ENCODE measurements at regions not wholly inside any gene's neighbourhood (a gene's known extent, or its start where the extent isn't known, plus 50 kb on each side); places are given as distances from the start of the nearest gene placed in this dataset.

GRCh38 chr18:29586210-29586609, 1409.3 kb upstream of the CDH2 start:
- Histone ChIP-seq H3K9me2 (replicated peaks; ENCODE audit: low read depth, low read length) (no peaks in the 10 kb centered on the region), H2AFZ (ENCODE audit: low read length) (no peak overlapping the region)

GRCh38 chr18:29560270-29560669, 1383.3 kb upstream of the CDH2 start:
- H3K4me3 ChIP-seq (ENCODE audit: low read length, poor library complexity, severe bottlenecking): no peak overlapping the region
- no peaks in the 10 kb centered on the region for H3K9me3 ChIP-seq (ENCODE audit: insufficient read depth, low read depth, low read length)
- no peaks in the 10 kb centered on the region for H3K4me1 ChIP-seq (ENCODE audit: insufficient read depth, low read length, poor library complexity, severe bottlenecking)
- H4K20me1 ChIP-seq (ENCODE audit: insufficient read depth, low read length, poor library complexity, severe bottlenecking): no peaks in the 10 kb centered on the region
- H3K79me2 ChIP-seq (ENCODE audit: insufficient read depth, low read length): no peaks in the 10 kb centered on the region
- H3K4me2 ChIP-seq (ENCODE audit: low read depth, low read length, poor library complexity, severe bottlenecking): no peak overlapping the region
- TF ChIP-seq EZH2phosphoT487 (IDR thresholded peaks at IDR 0.05; ENCODE audit: borderline replicate concordance) (no peak), CTCF (conservative IDR thresholded peaks at IDR 0.05; ENCODE audit: low read length) (no peak)
- H3K27me3 ChIP-seq (ENCODE audit: insufficient read depth, low read length, poor library complexity, severe bottlenecking): no peaks in the 10 kb centered on the region
- no peak overlapping the region for H3K9ac ChIP-seq (ENCODE audit: low read depth, low read length, poor library complexity, severe bottlenecking)
- H2AFZ ChIP-seq (ENCODE audit: low read length): no peak overlapping the region
- H3K9me2 ChIP-seq (replicated peaks; ENCODE audit: low read depth, low read length): no peaks in the 10 kb centered on the region
- H3F3A ChIP-seq (ENCODE audit: low read depth): no peaks in the 10 kb centered on the region
- no peaks in the 10 kb centered on the region for H3K36me3 ChIP-seq (ENCODE audit: insufficient read depth, low read length)

More at GRCh38 chr18:29586210-29586609, 1409.3 kb upstream of the CDH2 start:
- H3K4me3 ChIP-seq (ENCODE audit: low read length, poor library complexity, severe bottlenecking): no peak overlapping the region
- no peak overlapping the region for H3K4me2 ChIP-seq (ENCODE audit: low read depth, low read length, poor library complexity, severe bottlenecking)
- no peaks in the 10 kb centered on the region for H3K27me3 ChIP-seq (ENCODE audit: insufficient read depth, low read length, poor library complexity, severe bottlenecking)
- H3K36me3 ChIP-seq (ENCODE audit: insufficient read depth, low read length): no peaks in the 10 kb centered on the region
- no peak overlapping the region for H3K9ac ChIP-seq (ENCODE audit: low read depth, low read length, poor library complexity, severe bottlenecking)
- H4K20me1 ChIP-seq (ENCODE audit: insufficient read depth, low read length, poor library complexity, severe bottlenecking): no peaks in the 10 kb centered on the region
- H3K4me1 ChIP-seq (ENCODE audit: insufficient read depth, low read length, poor library complexity, severe bottlenecking): no peaks in the 10 kb centered on the region
- no peaks in the 10 kb centered on the region for H3K9me3 ChIP-seq (ENCODE audit: insufficient read depth, low read depth, low read length)
- H3F3A ChIP-seq (ENCODE audit: low read depth): no peaks in the 10 kb centered on the region
- H3K79me2 ChIP-seq (ENCODE audit: insufficient read depth, low read length): no peaks in the 10 kb centered on the region
- no peak for TF ChIP-seq EZH2phosphoT487 (IDR thresholded peaks at IDR 0.05; ENCODE audit: borderline replicate concordance)
- TF ChIP-seq CTCF (conservative IDR thresholded peaks at IDR 0.05; ENCODE audit: low read length): no peak

GRCh38 chr18:29556070-29556469, 1379.1 kb upstream of the CDH2 start:
- Histone ChIP-seq H3K79me2 (ENCODE audit: insufficient read depth, low read length) (no peaks in the 10 kb centered on the region), H3K36me3 (ENCODE audit: insufficient read depth, low read length) (no peaks in the 10 kb centered on the region), H3K9me3 (ENCODE audit: insufficient read depth, low read depth, low read length) (no peaks in the 10 kb centered on the region), H3K4me2 (ENCODE audit: low read depth, low read length, poor library complexity, severe bottlenecking) (no peak overlapping the region), H3K9ac (ENCODE audit: low read depth, low read length, poor library complexity, severe bottlenecking) (no peak overlapping the region), H3K4me3 (ENCODE audit: low read length, poor library complexity, severe bottlenecking) (no peak overlapping the region), H3F3A (ENCODE audit: low read depth) (no peaks in the 10 kb centered on the region), H3K4me1 (ENCODE audit: insufficient read depth, low read length, poor library complexity, severe bottlenecking) (no peaks in the 10 kb centered on the region), H2AFZ (ENCODE audit: low read length) (no peak overlapping the region), H3K27me3 (ENCODE audit: insufficient read depth, low read length, poor library complexity, severe bottlenecking) (no peaks in the 10 kb centered on the region), H3K9me2 (replicated peaks; ENCODE audit: low read depth, low read length) (no peaks in the 10 kb centered on the region), H4K20me1 (ENCODE audit: insufficient read depth, low read length, poor library complexity, severe bottlenecking) (no peaks in the 10 kb centered on the region)
- TF ChIP-seq CTCF (conservative IDR thresholded peaks at IDR 0.05; ENCODE audit: low read length): no peak
- no peak for TF ChIP-seq EZH2phosphoT487 (IDR thresholded peaks at IDR 0.05; ENCODE audit: borderline replicate concordance)
